ENCODE measurements at regions not wholly inside any gene's neighbourhood (a gene's known extent, or its start where the extent isn't known, plus 50 kb on each side); places are given as distances from the start of the nearest gene placed in this dataset.
A peak's percentile ranks its signal among the peaks of the same experiment; 100 is the strongest.

GRCh38 chr14:71242237-71242748 is 335.0 kb downstream of the PCNX1 start:
- H3K27me3 Mint-ChIP-seq (ENCODE audit: low read depth): no peaks in the 10 kb centered on the region; the same call in 1 of the 2 replicates
- no peak overlapping the region for H2AFZ ChIP-seq (ENCODE audit: low read length)
- H3K18ac ChIP-seq (ENCODE audit: insufficient read length, low read depth, low read length): no peak overlapping the region
- WGBS (ENCODE audit: extremely low coverage, insufficient read length, low lambda C conversion rate): no CpG with 5 or more reads among the region's 4 CpGs
- no peak overlapping the region for H3K14ac ChIP-seq (ENCODE audit: insufficient read depth, low read length)
- no peaks in the 10 kb centered on the region; a peak in 2 of 5 replicates for H3K9me3 Mint-ChIP-seq
- no peak overlapping the region for H4K91ac ChIP-seq (ENCODE audit: insufficient read length, low read depth, low read length)
- H2BK12ac ChIP-seq (ENCODE audit: insufficient read length, low read depth, low read length): no peak overlapping the region
- no peaks in the 10 kb centered on the region for H3K4me1 ChIP-seq (ENCODE audit: insufficient read depth, low read length)
- peaks cover 0 to 4% (median 2%) of the 10 kb centered on the region in 3 experiments; a peak in 1 of 7 replicates for H3K36me3 Mint-ChIP-seq (ENCODE audit: insufficient read depth in 1 of 3, low read depth in 3 of 3)
- H3K79me2 ChIP-seq (ENCODE audit: insufficient read depth, low read length): no peaks in the 10 kb centered on the region
- H2AK5ac ChIP-seq (ENCODE audit: insufficient read length, low read length): no peak overlapping the region
- no peak overlapping the region for H3K4me3 Mint-ChIP-seq
- H3K4me1 Mint-ChIP-seq: 0 out of 4 replicates have a peak, but pooled peaks cover 0 to 5% of the 10 kb centered on the region in 2 experiments
- H2BK120ac ChIP-seq (ENCODE audit: low read depth, low read length, poor library complexity, severe bottlenecking): no peak overlapping the region
- no peak overlapping the region for H3T11ph ChIP-seq (ENCODE audit: low read length)
- no peak overlapping the region for H3K23ac ChIP-seq (ENCODE audit: insufficient read length, low read depth, low read length)
- no peak overlapping the region for H3K27ac ChIP-seq (ENCODE audit: insufficient read length, low read depth, low read length)
- H3K4ac ChIP-seq (ENCODE audit: low read depth, low read length): no peak overlapping the region
- H2BK15ac ChIP-seq (ENCODE audit: low read depth, low read length): no peak overlapping the region
- no peak overlapping the region for H3K56ac ChIP-seq (ENCODE audit: insufficient read length, low read depth, low read length)
- TF ChIP-seq CTCF (conservative IDR thresholded peaks at IDR 0.05): no peak
- no peak overlapping the region for H3K4me2 ChIP-seq (ENCODE audit: insufficient read depth, insufficient read length, low read length)
- no peaks in the 10 kb centered on the region for H3K27me3 ChIP-seq (ENCODE audit: insufficient read depth, low read length)
- no peaks in the 10 kb centered on the region for H3K79me1 ChIP-seq (ENCODE audit: insufficient read depth, low read depth, low read length, poor library complexity, severe bottlenecking)
- no peak overlapping the region for H2BK20ac ChIP-seq (ENCODE audit: low read depth, low read length, poor library complexity, severe bottlenecking)
- no peaks in the 10 kb centered on the region for H3K9me3 ChIP-seq (ENCODE audit: control insufficient read depth, low read depth, low read length)
- no peak overlapping the region for H4K8ac ChIP-seq (replicated peaks; ENCODE audit: insufficient read length, low read depth, low read length)
- H3K27ac Mint-ChIP-seq: peak overlapping the region in 1 of 3 experiments; percentile 39; a peak in 1 of 7 replicates
- no peak overlapping the region for H2BK5ac ChIP-seq (ENCODE audit: insufficient read length, low read length)
- H4K5ac ChIP-seq (ENCODE audit: insufficient read length, low read depth, low read length): no peak overlapping the region
- DNase-seq: no peak
- H3K9ac ChIP-seq (ENCODE audit: extremely low read depth, insufficient read length, low read length): no peak overlapping the region
- no peaks in the 10 kb centered on the region for H3K23me2 ChIP-seq (ENCODE audit: insufficient read length, low read depth, low read length, poor library complexity, severe bottlenecking)
- H4K20me1 ChIP-seq (ENCODE audit: control insufficient read depth, insufficient read depth, insufficient read length): no peaks in the 10 kb centered on the region
